Lung (tissue), 11 donors: ENCODE measurements at regions not wholly inside any gene's neighbourhood (a gene's known extent, or its start where the extent isn't known, plus 50 kb on each side); places are given as distances from the start of the nearest gene placed in this dataset.

Experiments used
- ATAC-seq: fragments of 200-7000 bp; cut with Tn5 transposase; one replicate; pipeline ENCODE4 v1.9.1; 2020; ENCODE audit warnings: moderate number of reproducible peaks; ENCODE audit not compliant: insufficient read depth, low FRiP score
- DNase-seq, 3 donors: peaks; one replicate each; pipeline ENCODE4 v3.0.0-alpha.2; 2013 to 2017
- H3K27ac ChIP-seq, 2 donors: one replicate each; pipeline ENCODE4 v1.5.1; 2013; ENCODE audit warnings: mild to moderate bottlenecking in 2 of 2, moderate library complexity in 2 of 2, control low read depth in 1 of 2, inconsistent platforms in 1 of 2, low read depth in 1 of 2, low read length in 1 of 2
- H3K27me3 ChIP-seq, 3 donors: one replicate each; pipeline ENCODE4 v1.5.1; 2013; ENCODE audit warnings: low read length in 2 of 3; ENCODE audit not compliant: control insufficient read depth in 3 of 3, insufficient read depth in 3 of 3
- H3K36me3 ChIP-seq, 4 donors: one replicate each; pipeline ENCODE4 v1.5.1; 2013; ENCODE audit warnings: low read length in 4 of 4, mild to moderate bottlenecking in 1 of 4, moderate library complexity in 1 of 4; ENCODE audit not compliant: control insufficient read depth in 4 of 4, insufficient read depth in 4 of 4
- H3K4me1 ChIP-seq, 5 donors: one replicate each; pipeline ENCODE4 v1.5.1; 2013; ENCODE audit warnings: low read length in 5 of 5, mild to moderate bottlenecking in 2 of 5, moderate library complexity in 1 of 5; ENCODE audit not compliant: control insufficient read depth in 5 of 5, insufficient read depth in 5 of 5
- H3K4me3 ChIP-seq: one replicate; pipeline ENCODE4 v1.5.1; 2013; ENCODE audit warnings: mild to moderate bottlenecking, control low read depth, moderate library complexity
- H3K9ac ChIP-seq, 2 donors: one replicate each; pipeline ENCODE4 v1.5.1; 2013; ENCODE audit warnings: low read length in 2 of 2, control low read depth in 1 of 2; ENCODE audit not compliant: insufficient read depth in 1 of 2
- H3K9me3 ChIP-seq, 4 donors: one replicate each; pipeline ENCODE4 v1.5.1; 2013; ENCODE audit warnings: low read length in 3 of 4, mild to moderate bottlenecking in 1 of 4, moderate library complexity in 1 of 4; ENCODE audit not compliant: control insufficient read depth in 4 of 4, insufficient read depth in 3 of 4
- CTCF ChIP-seq: IDR thresholded peaks from 2 replicates; pipeline ENCODE4 v1.5.1; 2012; ENCODE audit warnings: mild to moderate bottlenecking; ENCODE audit errors: control extremely low read depth, extremely low read depth
- WGBS, 2 donors: extraction: QIAGEN DNeasy Blood & Tissue Kit; methylation state at CpG; one replicate each; pipeline ENCODE4 v1.1.7; 2013; 5-methylcytosine and 5-hydroxymethylcytosine counted together
- donor health status: control.
- donor health status: control.
- donor health status: Bipolar disorder and iron deficiency.
- donor health status: healthy.
- donor health status: DM: yes; HTN: yes; CAD: no.

GRCh38 chr4:165707128-165707527 lies 165.9 kb upstream of the TLL1 start:
- no peaks in the 10 kb centered on the region for H3K9me3 ChIP-seq
- H3K27me3 ChIP-seq = no peaks in the 10 kb centered on the region
- ATAC-seq (no peak), DNase-seq (no peak)
- no peak for TF ChIP-seq CTCF
- WGBS, 2 donors = 75 to 80% methylated on average over 4 of the region's 4 CpGs
- peaks cover 0 to 3% (median 0%) of the 10 kb centered on the region in 5 donors for H3K4me1 ChIP-seq
- no peak overlapping the region for H3K4me3 ChIP-seq
- H3K9ac ChIP-seq = no peak overlapping the region
- H3K27ac ChIP-seq = no peak overlapping the region
- no peaks in the 10 kb centered on the region for H3K36me3 ChIP-seq

GRCh38 chr4:165709516-165709915 lies 163.5 kb upstream of the TLL1 start:
- 70 to 77% methylated on average over 7 of the region's 7 CpGs for WGBS, 2 donors
- ATAC-seq = peak; percentile 33
- peak in 1 of 3 donors; percentile 11 for DNase-seq
- H3K27me3 ChIP-seq = no peaks in the 10 kb centered on the region
- no peaks in the 10 kb centered on the region for H3K36me3 ChIP-seq
- H3K4me3 ChIP-seq = no peak overlapping the region
- H3K9me3 ChIP-seq = no peaks in the 10 kb centered on the region
- peaks cover 0 to 3% (median 0%) of the 10 kb centered on the region in 5 donors for H3K4me1 ChIP-seq
- no peak for TF ChIP-seq CTCF
- no peak overlapping the region for H3K9ac ChIP-seq
- H3K27ac ChIP-seq = no peak overlapping the region

GRCh38 chr4:165709973-165710526 lies 163.0 kb upstream of the TLL1 start:
- DNase-seq = peak in 2 of 3 donors; percentile 65 to 85
- Histone ChIP-seq H3K36me3 (no peaks in the 10 kb centered on the region), H3K4me1 (peaks cover 0 to 3% (median 0%) of the 10 kb centered on the region in 5 donors), H3K27me3 (no peaks in the 10 kb centered on the region), H3K4me3 (no peak overlapping the region), H3K27ac (no peak overlapping the region), H3K9me3 (no peaks in the 10 kb centered on the region), H3K9ac (no peak overlapping the region)
- no peak for TF ChIP-seq CTCF
- ATAC-seq = peak; percentile 86
- 59 to 72% methylated on average over 2 of the region's 2 CpGs for WGBS, 2 donors

- Histone ChIP-seq H3K27ac (no peak overlapping the region), H3K27me3 (no peaks in the 10 kb centered on the region)
These were observed 161.6 kb upstream of the TLL1 start for GRCh38 chr4:165711436-165711835.

More at GRCh38 chr4:165711436-165711835, 161.6 kb upstream of the TLL1 start:
- ATAC-seq = no peak
- no peak for DNase-seq
- no peak overlapping the region for H3K9ac ChIP-seq
- H3K36me3 ChIP-seq = no peaks in the 10 kb centered on the region
- no peak for TF ChIP-seq CTCF
- H3K9me3 ChIP-seq = no peaks in the 10 kb centered on the region
- H3K4me3 ChIP-seq = no peak overlapping the region
- WGBS, 2 donors = 81 to 82% methylated on average over 4 of the region's 4 CpGs
- peaks cover 0 to 3% (median 0%) of the 10 kb centered on the region in 5 donors for H3K4me1 ChIP-seq
